ENCODE measurements at regions not wholly inside any gene's neighbourhood (a gene's known extent, or its start where the extent isn't known, plus 50 kb on each side); places are given as distances from the start of the nearest gene placed in this dataset.
"Not testable (repeated sequence)": the region's sequence is repeated elsewhere in the genome, so short reads cannot be mapped to it uniquely, and the experiment has no call there.

- peaks cover 0 to 6% (median 6%) of the 10 kb centered on the region in 3 donors for H3K4me1 Mint-ChIP-seq
- no peak overlapping the region for H3K4me3 Mint-ChIP-seq
- H3K36me3 Mint-ChIP-seq: no peaks in the 10 kb centered on the region
- DNase-seq: no peak
- H3K9me3 Mint-ChIP-seq: peaks cover 0 to 1% (median 0%) of the 10 kb centered on the region in 7 donors
- H3K27ac Mint-ChIP-seq: no peak overlapping the region
- peaks cover 27 to 51% (median 33%) of the 10 kb centered on the region in 3 donors for H3K27me3 Mint-ChIP-seq
- ATAC-seq (ENCODE audit: low read depth in 2 of 2): no peak
Measured at GRCh38 chr16:48050871-48051270, 104.9 kb downstream of the ABCC12 start.

- peaks cover 31 to 49% (median 34%) of the 10 kb centered on the region in 3 donors for H3K27me3 Mint-ChIP-seq
- H3K27ac Mint-ChIP-seq: no peak overlapping the region
- H3K9me3 Mint-ChIP-seq: peaks cover 0 to 1% (median 0%) of the 10 kb centered on the region in 7 donors
- no peaks in the 10 kb centered on the region for H3K36me3 Mint-ChIP-seq
- H3K4me1 Mint-ChIP-seq: peaks cover 0 to 3% (median 0%) of the 10 kb centered on the region in 3 donors
- DNase-seq (no peak), ATAC-seq (ENCODE audit: low read depth in 2 of 2) (no peak)
- H3K4me3 Mint-ChIP-seq: no peak overlapping the region
Measured at GRCh38 chr16:48049847-48050246, 105.9 kb downstream of the ABCC12 start.

GRCh38 chr16:48047720-48048119, 108.1 kb downstream of the ABCC12 start:
- H3K4me3 Mint-ChIP-seq: no peak overlapping the region
- H3K4me1 Mint-ChIP-seq: no peaks in the 10 kb centered on the region
- no peaks in the 10 kb centered on the region for H3K36me3 Mint-ChIP-seq
- peaks cover 25 to 35% (median 28%) of the 10 kb centered on the region in 3 donors for H3K27me3 Mint-ChIP-seq
- no peak overlapping the region for H3K27ac Mint-ChIP-seq
- H3K9me3 Mint-ChIP-seq: peaks cover 0 to 1% (median 0%) of the 10 kb centered on the region in 7 donors
- ATAC-seq (ENCODE audit: low read depth in 2 of 2): no peak
- DNase-seq: no peak

- no peaks in the 10 kb centered on the region for H3K4me1 Mint-ChIP-seq
- no peak for DNase-seq
- H3K36me3 Mint-ChIP-seq: no peaks in the 10 kb centered on the region
- H3K27me3 Mint-ChIP-seq: peaks cover 22 to 30% (median 23%) of the 10 kb centered on the region in 3 donors
- no peak overlapping the region for H3K27ac Mint-ChIP-seq
- H3K4me3 Mint-ChIP-seq: no peak overlapping the region
- no peak for ATAC-seq (ENCODE audit: low read depth in 2 of 2)
- peaks cover 0 to 1% (median 0%) of the 10 kb centered on the region in 7 donors for H3K9me3 Mint-ChIP-seq
Measured at GRCh38 chr16:48047241-48047640, 108.6 kb downstream of the ABCC12 start.

- H3K9me3 Mint-ChIP-seq: peaks cover 0 to 2% (median 0%) of the 10 kb centered on the region in 7 donors
- H3K36me3 Mint-ChIP-seq: no peaks in the 10 kb centered on the region
- peaks cover 15 to 31% (median 18%) of the 10 kb centered on the region in 3 donors for H3K27me3 Mint-ChIP-seq
- no peak for ATAC-seq (ENCODE audit: low read depth in 2 of 2)
- no peak overlapping the region for H3K27ac Mint-ChIP-seq
- DNase-seq: no peak
- H3K4me1 Mint-ChIP-seq: no peaks in the 10 kb centered on the region
- no peak overlapping the region for H3K4me3 Mint-ChIP-seq
Measured at GRCh38 chr16:48044117-48044516, 111.7 kb downstream of the ABCC12 start.

GRCh38 chr16:48041981-48042421, 113.8 kb downstream of the ABCC12 start:
- H3K9me3 Mint-ChIP-seq: peaks cover 0 to 2% (median 0%) of the 10 kb centered on the region in 7 donors
- H3K27ac Mint-ChIP-seq: no peak overlapping the region
- no peak for DNase-seq
- H3K27me3 Mint-ChIP-seq: peaks cover 18 to 21% (median 20%) of the 10 kb centered on the region in 3 donors
- H3K36me3 Mint-ChIP-seq: no peaks in the 10 kb centered on the region
- no peak overlapping the region for H3K4me3 Mint-ChIP-seq
- ATAC-seq (ENCODE audit: low read depth in 2 of 2): no peak
- H3K4me1 Mint-ChIP-seq: no peaks in the 10 kb centered on the region

GRCh38 chr16:48035142-48035541, 120.7 kb downstream of the ABCC12 start:
- H3K9me3 Mint-ChIP-seq: peaks cover 0 to 12% (median 4%) of the 10 kb centered on the region in 7 donors
- DNase-seq: no peak
- H3K4me3 Mint-ChIP-seq: no peak overlapping the region
- H3K27ac Mint-ChIP-seq: no peak overlapping the region
- peaks cover 12 to 20% (median 17%) of the 10 kb centered on the region in 3 donors for H3K27me3 Mint-ChIP-seq
- H3K4me1 Mint-ChIP-seq: no peaks in the 10 kb centered on the region
- no peak for ATAC-seq (ENCODE audit: low read depth in 2 of 2)
- peaks cover 0 to 3% of the 10 kb centered on the region in 2 donors for H3K36me3 Mint-ChIP-seq

GRCh38 chr16:48030926-48031325, 124.9 kb downstream of the ABCC12 start:
- no peak for DNase-seq
- H3K4me3 Mint-ChIP-seq: no peak overlapping the region

GRCh38 chr16:48029768-48030167, 126.0 kb downstream of the ABCC12 start:
- Mint-ChIP-seq H3K4me1 (no peaks in the 10 kb centered on the region), H3K27ac (no peak overlapping the region), H3K9me3 (peaks cover 0 to 12% (median 4%) of the 10 kb centered on the region in 7 donors), H3K27me3 (peaks cover 9 to 24% (median 10%) of the 10 kb centered on the region in 3 donors), H3K4me3 (no peak overlapping the region), H3K36me3 (peaks cover 0 to 3% of the 10 kb centered on the region in 2 donors)
- no peak for ATAC-seq (ENCODE audit: low read depth in 2 of 2)
- DNase-seq: no peak

More at GRCh38 chr16:48030926-48031325, 124.9 kb downstream of the ABCC12 start:
- H3K36me3 Mint-ChIP-seq: peaks cover 0 to 3% of the 10 kb centered on the region in 2 donors
- peaks cover 8 to 15% (median 10%) of the 10 kb centered on the region in 3 donors for H3K27me3 Mint-ChIP-seq
- no peak for ATAC-seq (ENCODE audit: low read depth in 2 of 2)
- H3K9me3 Mint-ChIP-seq: peaks cover 0 to 12% (median 4%) of the 10 kb centered on the region in 7 donors
- no peaks in the 10 kb centered on the region for H3K4me1 Mint-ChIP-seq
- H3K27ac Mint-ChIP-seq: no peak overlapping the region

- no peak for ATAC-seq (ENCODE audit: low read depth in 2 of 2)
- peaks cover 0 to 7% (median 3%) of the 10 kb centered on the region in 7 donors for H3K9me3 Mint-ChIP-seq
- H3K27ac Mint-ChIP-seq: no peak overlapping the region
- DNase-seq: no peak
- no peak overlapping the region for H3K4me3 Mint-ChIP-seq
- H3K36me3 Mint-ChIP-seq: no peaks in the 10 kb centered on the region
- H3K27me3 Mint-ChIP-seq: peaks cover 9 to 38% (median 15%) of the 10 kb centered on the region in 3 donors
- no peaks in the 10 kb centered on the region for H3K4me1 Mint-ChIP-seq
Measured at GRCh38 chr16:48025359-48025758, 130.4 kb downstream of the ABCC12 start.

GRCh38 chr16:48024042-48024441, 131.8 kb downstream of the ABCC12 start:
- no peak for ATAC-seq (ENCODE audit: low read depth in 2 of 2)
- Mint-ChIP-seq H3K36me3 (no peaks in the 10 kb centered on the region), H3K9me3 (peaks cover 0 to 7% (median 3%) of the 10 kb centered on the region in 7 donors), H3K4me3 (no peak overlapping the region), H3K27ac (no peak overlapping the region), H3K4me1 (no peaks in the 10 kb centered on the region), H3K27me3 (peaks cover 9 to 38% (median 15%) of the 10 kb centered on the region in 3 donors)
- DNase-seq: no peak

- Mint-ChIP-seq H3K36me3 (no peaks in the 10 kb centered on the region), H3K9me3 (peaks cover 0 to 7% (median 3%) of the 10 kb centered on the region in 7 donors), H3K4me1 (no peaks in the 10 kb centered on the region), H3K27ac (no peak overlapping the region), H3K27me3 (peaks cover 9 to 34% (median 15%) of the 10 kb centered on the region in 3 donors), H3K4me3 (no peak overlapping the region)
- ATAC-seq (ENCODE audit: low read depth in 2 of 2) (no peak), DNase-seq (no peak)
Measured at GRCh38 chr16:48022496-48022895, 133.3 kb downstream of the ABCC12 start.

- not testable (repeated sequence) for H3K4me1 Mint-ChIP-seq; H3K9me3 Mint-ChIP-seq; H3K4me3 Mint-ChIP-seq; H3K36me3 Mint-ChIP-seq; DNase-seq; H3K27ac Mint-ChIP-seq; ATAC-seq (ENCODE audit: low read depth in 2 of 2)
- peaks cover 9 to 27% (median 10%) of the 10 kb centered on the region in 3 donors for H3K27me3 Mint-ChIP-seq
Measured at GRCh38 chr16:48020617-48021016, 135.2 kb downstream of the ABCC12 start.

GRCh38 chr16:48014349-48015135, 141.3 kb downstream of the ABCC12 start:
- DNase-seq: no peak
- peaks cover 0 to 23% (median 0%) of the 10 kb centered on the region in 3 donors for H3K27me3 Mint-ChIP-seq
- H3K9me3 Mint-ChIP-seq: peaks cover 0 to 6% (median 3%) of the 10 kb centered on the region in 7 donors
- peak overlapping the region in 1 of 6 donors; percentile 45 for H3K27ac Mint-ChIP-seq
- no peak for ATAC-seq (ENCODE audit: low read depth in 2 of 2)
- no peak overlapping the region for H3K4me3 Mint-ChIP-seq
- no peaks in the 10 kb centered on the region for H3K36me3 Mint-ChIP-seq
- peaks cover 9 to 24% (median 21%) of the 10 kb centered on the region in 3 donors for H3K4me1 Mint-ChIP-seq

All from naive B cell (primary cell).